H9 (cell line): ENCODE measurements at regions not wholly inside any gene's neighbourhood (a gene's known extent, or its start where the extent isn't known, plus 50 kb on each side); places are given as distances from the start of the nearest gene placed in this dataset.

Experiments used
- DNase-seq: peaks from one replicate; pipeline ENCODE4 v3.0.0-alpha.2; 2017
- H2AFZ ChIP-seq: one replicate; pipeline ENCODE4 v1.6.1; 2013; ENCODE audit warnings: mild to moderate bottlenecking, low read length, control low read depth, moderate library complexity
- H2AK5ac ChIP-seq: 2 replicates; pipeline ENCODE4 v1.6.1; 2013; ENCODE audit warnings: low read length, control low read depth, mixed read lengths; ENCODE audit not compliant: insufficient read length
- H2BK120ac ChIP-seq: one replicate; pipeline ENCODE4 v1.6.1; 2013; ENCODE audit warnings: low read depth, mild to moderate bottlenecking, low read length, control low read depth, inconsistent platforms; ENCODE audit not compliant: poor library complexity, severe bottlenecking
- H2BK12ac ChIP-seq: 2 replicates; pipeline ENCODE4 v1.6.1; 2013; ENCODE audit warnings: low read length, control low read depth, mixed read lengths, low read depth; ENCODE audit not compliant: insufficient read length
- H2BK15ac ChIP-seq: 2 replicates; pipeline ENCODE4 v1.6.1; 2013; ENCODE audit warnings: low read depth, low read length, control low read depth
- H2BK20ac ChIP-seq: one replicate; pipeline ENCODE4 v1.6.1; 2013; ENCODE audit warnings: low read depth, mild to moderate bottlenecking, low read length, control low read depth, inconsistent platforms; ENCODE audit not compliant: poor library complexity, severe bottlenecking
- H2BK5ac ChIP-seq: 2 replicates; pipeline ENCODE4 v1.6.1; 2013; ENCODE audit warnings: low read length, control low read depth, mixed read lengths; ENCODE audit not compliant: insufficient read length
- H3K14ac ChIP-seq: 2 replicates; pipeline ENCODE4 v1.6.1; 2013; ENCODE audit warnings: low read length, control low read depth; ENCODE audit not compliant: insufficient read depth
- H3K18ac ChIP-seq: 2 replicates; pipeline ENCODE4 v1.6.1; 2013; ENCODE audit warnings: low read depth, mild to moderate bottlenecking, mixed read lengths, low read length, control low read depth; ENCODE audit not compliant: insufficient read length
- H3K23ac ChIP-seq: 2 replicates; pipeline ENCODE4 v1.6.1; 2013; ENCODE audit warnings: low read length, control low read depth, mixed read lengths, low read depth; ENCODE audit not compliant: insufficient read length
- H3K23me2 ChIP-seq: 2 replicates; pipeline ENCODE4 v1.6.1; 2013; ENCODE audit warnings: low read depth, mild to moderate bottlenecking, mixed read lengths, low read length, control low read depth; ENCODE audit not compliant: insufficient read length, poor library complexity, severe bottlenecking
- H3K27ac ChIP-seq: 2 replicates; pipeline ENCODE4 v1.5.1; 2013; ENCODE audit warnings: low read length, control low read depth, mixed read lengths, low read depth; ENCODE audit not compliant: insufficient read length
- H3K27me3 ChIP-seq: 2 replicates; pipeline ENCODE4 v1.6.1; 2013; ENCODE audit warnings: low read length, control low read depth, inconsistent platforms; ENCODE audit not compliant: insufficient read depth
- H3K4ac ChIP-seq: 2 replicates; pipeline ENCODE4 v1.6.1; 2013; ENCODE audit warnings: low read depth, mild to moderate bottlenecking, control low read depth, inconsistent platforms, low read length, moderate library complexity
- H3K4me1 ChIP-seq: 2 replicates; pipeline ENCODE4 v1.6.1; 2013; ENCODE audit warnings: low read length, control low read depth, inconsistent platforms; ENCODE audit not compliant: insufficient read depth
- H3K4me2 ChIP-seq: 2 replicates; pipeline ENCODE4 v1.6.1; 2013; ENCODE audit warnings: low read length, control low read depth, mixed read lengths; ENCODE audit not compliant: insufficient read length, insufficient read depth
- H3K56ac ChIP-seq: 2 replicates; pipeline ENCODE4 v1.6.1; 2013; ENCODE audit warnings: low read depth, mild to moderate bottlenecking, mixed read lengths, low read length, control low read depth; ENCODE audit not compliant: insufficient read length
- H3K79me1 ChIP-seq: 2 replicates; pipeline ENCODE4 v1.6.1; 2013; ENCODE audit warnings: low read depth, mild to moderate bottlenecking, moderate library complexity, low read length, control low read depth, inconsistent platforms; ENCODE audit not compliant: insufficient read depth, poor library complexity, severe bottlenecking
- H3K79me2 ChIP-seq: 2 replicates; pipeline ENCODE4 v1.6.1; 2013; ENCODE audit warnings: low read length, control low read depth, inconsistent platforms; ENCODE audit not compliant: insufficient read depth
- H3K9ac ChIP-seq: 2 replicates; pipeline ENCODE4 v1.6.1; 2013; ENCODE audit warnings: low read length, control low read depth, mixed read lengths; ENCODE audit not compliant: insufficient read length; ENCODE audit errors: extremely low read depth
- H3K9me3 ChIP-seq: one replicate; pipeline ENCODE4 v1.6.1; 2013; ENCODE audit warnings: low read depth, low read length, inconsistent platforms; ENCODE audit not compliant: control insufficient read depth
- H3T11ph ChIP-seq: one replicate; pipeline ENCODE4 v1.6.1; 2013; ENCODE audit warnings: mild to moderate bottlenecking, low read length, control low read depth, inconsistent platforms
- H4K20me1 ChIP-seq: one replicate; pipeline ENCODE4 v1.6.1; 2013; ENCODE audit not compliant: control insufficient read depth, insufficient read length, insufficient read depth
- H4K5ac ChIP-seq: 2 replicates; pipeline ENCODE4 v1.6.1; 2013; ENCODE audit warnings: low read depth, mild to moderate bottlenecking, mixed read lengths, low read length, control low read depth; ENCODE audit not compliant: insufficient read length
- H4K8ac ChIP-seq: replicated peaks from 2 replicates; pipeline ENCODE4 v1.6.1; 2013; ENCODE audit warnings: low read length, control low read depth, mixed read lengths, low read depth; ENCODE audit not compliant: insufficient read length
- H4K91ac ChIP-seq: 2 replicates; pipeline ENCODE4 v1.6.1; 2013; ENCODE audit warnings: low read depth, mild to moderate bottlenecking, moderate library complexity, mixed read lengths, low read length, control low read depth; ENCODE audit not compliant: insufficient read length
- H3K27ac Mint-ChIP-seq, 3 experiments: 2 replicates in 2 of 3; 3 replicates in 1 of 3; pipeline ENCODE4 v1.8.0; 2020 to 2021; ENCODE audit warnings: mixed read lengths in 3 of 3, mild to moderate bottlenecking in 1 of 3, moderate library complexity in 1 of 3
- H3K27me3 Mint-ChIP-seq: 2 replicates; pipeline ENCODE4 v1.8.0; 2021; ENCODE audit warnings: low read depth, mild to moderate bottlenecking, moderate library complexity, mixed read lengths
- H3K36me3 Mint-ChIP-seq, 3 experiments: 2 replicates in 2 of 3; 3 replicates in 1 of 3; pipeline ENCODE4 v1.8.0; 2020 to 2021; ENCODE audit warnings: low read depth in 3 of 3, mixed read lengths in 3 of 3; ENCODE audit not compliant: insufficient read depth in 1 of 3
- H3K4me1 Mint-ChIP-seq, 2 experiments: 2 replicates each; pipeline ENCODE4 v1.8.0; 2020; ENCODE audit warnings: mixed read lengths in 2 of 2
- H3K4me3 Mint-ChIP-seq, 2 experiments: 2 replicates in 1 of 2; 3 replicates in 1 of 2; pipeline ENCODE4 v1.8.0; 2020 to 2021; ENCODE audit warnings: mild to moderate bottlenecking in 2 of 2, mixed read lengths in 2 of 2, moderate library complexity in 1 of 2
- H3K9me3 Mint-ChIP-seq, 2 experiments: 2 replicates in 1 of 2; 3 replicates in 1 of 2; pipeline ENCODE4 v1.8.0; 2020; ENCODE audit warnings: mild to moderate bottlenecking in 2 of 2, mixed read lengths in 2 of 2, moderate library complexity in 1 of 2
- WGBS: extraction: QIAGEN DNeasy Blood & Tissue Kit; methylation state at CpG from one replicate; pipeline ENCODE4 v1.1.7; 2013; ENCODE audit warnings: missing lambda C conversion rate, low lambda C conversion rate, mixed read lengths; ENCODE audit not compliant: insufficient read length; ENCODE audit errors: extremely low coverage; 5-methylcytosine and 5-hydroxymethylcytosine counted together
- TF ChIP-seq, protein P1 (sequence below): fragments of 200-600 bp; sonication (generic); conservative IDR thresholded peaks from 3 replicates; pipeline ENCODE4 v1.8.0; 2021; ENCODE audit warnings: antibody characterized with exemption, mild to moderate bottlenecking

DNA sequence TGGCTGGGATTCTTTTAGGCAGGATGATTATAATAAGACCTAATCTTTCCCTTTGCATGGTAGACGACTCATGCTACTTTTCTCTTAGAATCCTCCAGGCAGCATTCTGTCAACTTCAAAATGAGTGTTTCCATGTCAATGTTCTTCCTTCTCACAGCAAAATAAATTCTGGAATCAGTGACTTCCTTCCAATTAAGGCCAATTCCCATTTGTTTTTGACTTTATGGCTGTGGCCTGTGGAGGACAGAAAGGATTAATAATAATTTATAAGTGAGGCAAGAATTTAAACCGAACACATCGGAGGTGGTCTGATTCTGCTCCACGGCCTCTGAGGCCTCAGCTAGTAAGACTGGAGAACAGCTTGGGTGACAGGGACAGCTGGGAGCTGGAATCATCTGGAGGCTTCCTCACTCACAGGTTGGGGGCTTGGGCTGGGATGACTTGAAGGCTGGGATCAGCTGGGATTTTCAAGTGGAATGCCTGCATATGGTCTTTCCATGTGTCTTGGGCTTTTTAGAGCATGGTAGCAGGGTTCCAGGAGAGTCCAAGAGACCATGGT lies 241.8 kb upstream of the MCTP2 start:
- Mint-ChIP-seq H3K27me3 (no peaks in the 10 kb centered on the region; the same call in 1 of the 2 replicates), H3K9me3 (peaks cover 0 to 2% of the 10 kb centered on the region in 2 experiments; a peak in 1 of 5 replicates), H3K4me1 (no peaks in the 10 kb centered on the region), H3K36me3 (no peaks in the 10 kb centered on the region), H3K27ac (no peak overlapping the region), H3K4me3 (no peak overlapping the region)
- no peak overlapping the region for H3K23ac ChIP-seq
- no peak overlapping the region for H4K5ac ChIP-seq
- H2AFZ ChIP-seq = no peak overlapping the region
- H3K18ac ChIP-seq = no peak overlapping the region
- no peak overlapping the region for H2BK5ac ChIP-seq
- H3K79me1 ChIP-seq = no peaks in the 10 kb centered on the region
- no peak overlapping the region for H2BK20ac ChIP-seq
- H3T11ph ChIP-seq = no peak overlapping the region
- H3K27me3 ChIP-seq = no peaks in the 10 kb centered on the region
- H3K4ac ChIP-seq = no peak overlapping the region
- no peaks in the 10 kb centered on the region for H3K4me1 ChIP-seq
- H3K79me2 ChIP-seq = no peaks in the 10 kb centered on the region
- H3K27ac ChIP-seq = no peak overlapping the region
- no peak overlapping the region for H2BK120ac ChIP-seq
- no peaks in the 10 kb centered on the region for H4K20me1 ChIP-seq
- no peaks in the 10 kb centered on the region for H3K9me3 ChIP-seq
- H2BK15ac ChIP-seq = no peak overlapping the region
- TF ChIP-seq, protein P1, sequence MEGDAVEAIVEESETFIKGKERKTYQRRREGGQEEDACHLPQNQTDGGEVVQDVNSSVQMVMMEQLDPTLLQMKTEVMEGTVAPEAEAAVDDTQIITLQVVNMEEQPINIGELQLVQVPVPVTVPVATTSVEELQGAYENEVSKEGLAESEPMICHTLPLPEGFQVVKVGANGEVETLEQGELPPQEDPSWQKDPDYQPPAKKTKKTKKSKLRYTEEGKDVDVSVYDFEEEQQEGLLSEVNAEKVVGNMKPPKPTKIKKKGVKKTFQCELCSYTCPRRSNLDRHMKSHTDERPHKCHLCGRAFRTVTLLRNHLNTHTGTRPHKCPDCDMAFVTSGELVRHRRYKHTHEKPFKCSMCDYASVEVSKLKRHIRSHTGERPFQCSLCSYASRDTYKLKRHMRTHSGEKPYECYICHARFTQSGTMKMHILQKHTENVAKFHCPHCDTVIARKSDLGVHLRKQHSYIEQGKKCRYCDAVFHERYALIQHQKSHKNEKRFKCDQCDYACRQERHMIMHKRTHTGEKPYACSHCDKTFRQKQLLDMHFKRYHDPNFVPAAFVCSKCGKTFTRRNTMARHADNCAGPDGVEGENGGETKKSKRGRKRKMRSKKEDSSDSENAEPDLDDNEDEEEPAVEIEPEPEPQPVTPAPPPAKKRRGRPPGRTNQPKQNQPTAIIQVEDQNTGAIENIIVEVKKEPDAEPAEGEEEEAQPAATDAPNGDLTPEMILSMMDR = no peak
- H3K4me2 ChIP-seq = no peak overlapping the region
- no peak overlapping the region for H4K91ac ChIP-seq
- H4K8ac ChIP-seq = no peak overlapping the region
- H2AK5ac ChIP-seq = no peak overlapping the region
- H3K14ac ChIP-seq = no peak overlapping the region
- WGBS = no CpG with 5 or more reads among the region's 4 CpGs
- no peak overlapping the region for H3K56ac ChIP-seq
- no peak for DNase-seq
- no peak overlapping the region for H3K9ac ChIP-seq
- no peaks in the 10 kb centered on the region for H3K23me2 ChIP-seq
- H2BK12ac ChIP-seq = no peak overlapping the region
